A204.1 (cell line): ENCODE measurements at regions not wholly inside any gene's neighbourhood (a gene's known extent, or its start where the extent isn't known, plus 50 kb on each side); places are given as distances from the start of the nearest gene placed in this dataset.
"Not testable (repeated sequence)": the region's sequence is repeated elsewhere in the genome, so short reads cannot be mapped to it uniquely, and the experiment has no call there.

Experiments
- FAIRE-seq: peaks from 2 replicates; lab custom pipeline; 2012; peaks lifted over from hg19 to GRCh38; lab: Jason Lieb, UNC

DNA sequence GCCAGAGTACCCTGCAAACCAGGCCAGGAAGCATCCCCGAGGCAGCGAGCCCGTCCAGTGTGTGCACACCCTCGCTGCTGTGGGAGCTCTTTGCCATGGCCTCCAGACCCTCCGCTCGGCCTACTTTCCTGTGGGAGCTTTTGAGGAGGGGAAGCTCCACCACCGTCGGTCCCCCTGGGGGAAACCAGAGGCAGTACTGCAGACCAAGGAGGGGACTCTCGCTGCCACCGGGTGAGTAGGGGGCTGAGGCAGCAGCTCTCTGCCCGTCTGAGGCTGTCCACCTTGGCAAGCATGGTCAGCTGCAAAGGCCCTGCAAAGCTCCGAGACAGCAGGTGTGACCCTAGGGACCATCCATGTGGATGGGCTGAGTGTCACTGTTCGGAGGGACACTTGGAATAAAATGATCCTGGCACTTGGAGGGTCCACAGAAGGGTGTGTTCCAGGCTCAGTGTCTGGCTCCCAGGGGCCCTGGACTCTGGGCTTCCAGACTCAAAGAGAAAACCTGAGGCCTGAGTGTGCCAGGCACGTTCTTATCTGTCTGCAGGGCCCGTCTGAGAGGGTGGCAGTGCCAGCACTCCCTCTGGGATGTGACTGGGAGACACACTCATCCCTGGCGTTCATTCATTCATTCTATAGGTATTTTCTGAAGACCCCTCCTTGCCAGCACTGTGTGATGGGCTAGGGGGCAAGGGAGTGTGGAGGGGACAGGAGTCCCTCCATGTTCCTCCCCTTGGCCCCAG is 282.8 kb upstream of the HS6ST1 start:
- no peak for FAIRE-seq

- FAIRE-seq = no peak
These were observed 283.5 kb upstream of the HS6ST1 start for GRCh38 chr2:128602038-128602698.

DNA sequence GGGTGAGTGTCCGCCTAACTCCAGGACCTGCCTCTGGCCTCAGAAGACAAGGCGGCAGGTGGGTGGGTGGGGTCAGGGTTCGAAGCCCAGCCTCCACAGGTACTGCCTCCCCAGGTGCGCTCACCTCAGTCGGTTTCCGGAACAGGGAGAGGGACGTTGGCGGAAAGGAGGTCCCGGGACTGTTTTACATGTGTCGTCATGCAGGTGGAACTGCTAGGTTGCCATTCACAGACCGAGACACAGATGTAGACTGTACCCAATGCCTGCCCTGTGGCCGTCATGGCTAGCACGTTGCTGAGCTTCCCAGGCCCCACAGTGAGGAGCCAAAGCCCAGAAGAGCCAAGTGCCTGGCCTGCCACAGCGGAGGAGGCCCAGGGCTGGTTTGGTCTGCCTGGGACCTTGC is 284.0 kb upstream of the HS6ST1 start:
- FAIRE-seq = no peak

GRCh38 chr2:128603411-128603924 is 284.8 kb upstream of the HS6ST1 start:
- FAIRE-seq = no peak

GRCh38 chr2:128604045-128604444 is 285.4 kb upstream of the HS6ST1 start:
- FAIRE-seq = no peak

DNA sequence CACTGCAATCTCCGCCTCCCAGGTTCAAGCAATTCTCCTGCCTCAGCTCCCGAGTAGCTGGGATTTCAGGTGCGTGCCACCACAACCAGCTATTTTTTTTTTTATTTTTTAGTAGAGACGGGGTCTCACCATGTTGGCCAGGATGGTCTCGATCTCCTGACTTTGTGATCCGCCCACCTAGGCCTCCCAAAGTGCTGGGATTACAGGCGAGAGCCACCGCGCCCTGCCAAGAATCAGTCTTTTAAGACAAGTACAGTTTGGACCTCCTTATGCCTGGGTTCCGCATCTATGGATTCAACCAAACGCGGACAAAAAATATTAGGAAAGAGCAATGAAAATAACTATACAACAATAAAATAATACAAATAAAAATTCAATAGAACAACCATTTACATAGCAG is 285.9 kb upstream of the HS6ST1 start:
- not testable (repeated sequence) for FAIRE-seq

GRCh38 chr2:128605421-128605820 is 286.8 kb upstream of the HS6ST1 start:
- no peak for FAIRE-seq

GRCh38 chr2:128605931-128606330 is 287.3 kb upstream of the HS6ST1 start:
- no peak for FAIRE-seq

DNA sequence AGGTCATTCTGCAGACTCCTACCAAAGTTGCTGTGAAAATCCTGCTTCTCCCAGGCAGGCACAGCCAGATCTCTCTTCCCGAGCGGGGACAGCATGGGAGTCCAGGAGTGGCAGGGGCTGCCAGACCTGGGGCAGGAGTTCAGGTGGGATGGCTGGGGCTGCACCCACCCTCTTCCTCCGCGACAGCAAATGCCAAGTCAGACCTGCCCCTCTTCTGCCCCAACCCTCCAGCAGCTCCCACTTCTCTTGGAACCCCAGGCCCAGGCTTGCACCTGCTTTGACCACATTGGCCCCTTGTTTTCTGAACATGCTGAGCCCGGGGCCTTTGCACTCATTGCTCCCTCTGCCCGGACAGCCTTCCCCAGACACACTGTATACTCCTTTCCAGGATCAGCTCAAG is 288.2 kb upstream of the HS6ST1 start:
- FAIRE-seq = no peak

GRCh38 chr2:128607440-128607839 is 288.8 kb upstream of the HS6ST1 start:
- no peak for FAIRE-seq

DNA sequence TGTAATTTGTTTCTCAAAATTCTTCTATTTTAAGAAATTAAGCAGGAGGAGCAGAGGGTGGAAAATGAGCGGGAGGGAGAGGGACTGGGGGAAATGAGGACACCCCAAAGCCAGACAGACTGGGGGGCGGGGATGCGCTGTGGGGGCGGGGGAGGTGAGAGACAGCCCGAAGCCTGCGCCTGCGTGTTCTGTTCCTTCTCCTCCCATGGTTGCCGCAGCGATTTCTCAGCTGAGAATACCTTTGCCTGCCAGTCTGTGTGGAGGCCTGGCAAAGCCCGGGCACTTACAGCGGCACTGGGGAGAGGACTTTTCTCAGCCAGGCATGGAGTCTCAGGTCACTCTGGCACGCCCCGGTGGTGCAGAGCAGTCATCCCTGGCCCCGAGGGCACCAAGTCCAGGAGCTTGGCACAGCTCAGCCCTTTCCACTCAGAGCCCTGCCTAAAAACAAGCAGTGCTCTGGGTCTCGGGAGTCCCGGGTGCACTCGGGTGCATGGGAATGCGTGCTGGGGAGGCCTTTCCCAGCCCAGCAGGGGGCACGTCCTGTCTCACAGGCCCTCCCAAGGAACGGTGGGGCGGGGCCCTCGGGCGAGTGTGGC is 289.3 kb upstream of the HS6ST1 start:
- no peak for FAIRE-seq

GRCh38 chr2:128608921-128609880 is 290.5 kb upstream of the HS6ST1 start:
- FAIRE-seq = no peak

DNA sequence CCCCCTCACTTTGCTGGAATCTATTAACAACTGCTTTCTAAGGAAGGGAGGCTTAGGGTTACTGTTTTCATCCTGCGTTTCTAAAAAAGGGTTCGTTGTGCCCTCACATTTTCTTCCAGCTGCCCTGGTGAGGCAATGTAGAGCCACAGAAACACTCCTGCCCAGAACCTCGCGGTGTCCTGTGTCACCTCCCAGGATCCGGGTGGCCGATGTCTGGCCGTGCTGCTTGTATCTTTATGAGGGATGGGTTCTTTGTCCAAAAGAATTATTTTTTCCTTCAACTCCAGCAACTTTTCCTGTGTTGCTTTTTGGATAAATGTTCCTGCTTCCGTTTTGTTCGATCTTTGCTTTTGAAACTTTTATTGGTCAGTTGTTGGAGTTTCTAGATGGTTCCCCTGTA is 291.8 kb upstream of the HS6ST1 start:
- no peak for FAIRE-seq

DNA sequence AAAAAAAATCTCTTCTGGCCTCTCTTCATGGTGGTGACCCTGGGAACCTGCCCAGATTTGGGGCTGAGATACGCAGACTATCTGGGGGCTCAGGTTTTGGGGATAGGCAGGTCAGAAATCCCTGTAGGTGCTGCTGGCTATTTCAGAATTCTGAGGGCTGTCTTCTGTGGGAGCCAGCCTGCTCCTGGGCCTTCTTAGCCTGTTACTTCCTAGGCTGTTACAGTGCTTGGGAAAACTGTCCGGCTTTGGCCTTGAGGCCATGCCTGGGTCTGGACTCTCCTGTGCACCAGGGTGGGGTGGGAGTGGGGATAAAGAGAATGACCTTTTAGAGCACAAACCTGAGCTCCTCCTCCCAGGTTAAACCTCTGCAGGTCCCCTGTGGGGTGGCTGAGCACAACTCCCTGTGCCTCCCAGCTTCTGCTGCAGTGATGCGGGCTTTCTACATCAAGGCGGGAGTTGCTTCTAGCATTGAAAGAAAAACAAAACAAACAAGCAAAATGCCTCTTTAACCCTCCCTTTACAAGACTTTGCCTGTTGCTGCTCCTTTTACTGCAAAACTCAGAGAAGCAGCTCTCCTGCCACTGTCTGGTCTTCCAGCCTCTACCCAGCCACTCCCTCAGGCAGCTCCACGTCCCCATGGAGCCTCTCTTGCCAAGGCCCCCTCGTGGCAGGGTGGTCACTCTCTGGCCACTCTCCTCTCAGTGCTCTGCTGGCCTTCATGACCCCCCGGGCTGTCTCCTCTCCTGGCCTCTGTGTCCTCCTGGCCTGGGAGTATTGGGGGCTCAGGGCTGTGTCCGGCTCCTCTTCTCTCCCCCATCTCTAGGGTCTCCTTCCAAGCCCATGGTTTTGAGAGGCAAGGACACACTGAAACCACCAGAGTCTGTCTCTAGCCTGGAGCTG is 293.0 kb upstream of the HS6ST1 start:
- no peak for FAIRE-seq

- no peak for FAIRE-seq
These were observed 294.0 kb upstream of the HS6ST1 start for GRCh38 chr2:128612628-128613027.

- FAIRE-seq = no peak
These were observed 294.7 kb upstream of the HS6ST1 start for GRCh38 chr2:128613351-128613750.

GRCh38 chr2:128613876-128614275 is 295.2 kb upstream of the HS6ST1 start:
- no peak for FAIRE-seq

GRCh38 chr2:128614907-128615306 is 296.2 kb upstream of the HS6ST1 start:
- FAIRE-seq = not testable (repeated sequence)

DNA sequence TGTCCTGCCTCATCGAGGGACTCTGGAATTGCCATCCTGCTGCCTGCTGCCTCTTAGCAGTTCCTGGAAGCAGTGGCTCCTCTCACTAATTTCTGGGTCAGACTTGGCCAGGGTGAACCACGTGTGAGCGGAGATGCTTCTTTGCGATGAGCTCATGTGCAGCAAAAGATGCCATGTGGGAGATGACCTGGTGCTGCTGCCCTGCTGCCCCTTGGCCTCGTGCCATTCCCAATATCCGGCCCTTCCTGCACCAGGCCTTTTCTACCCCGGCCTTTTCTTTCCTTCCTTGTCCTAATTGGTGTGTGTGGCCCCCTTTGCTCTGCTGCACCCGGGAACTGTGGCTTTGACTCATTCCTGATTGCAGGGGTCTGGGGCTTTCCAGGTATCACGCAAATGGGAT is 296.9 kb upstream of the HS6ST1 start:
- no peak for FAIRE-seq

GRCh38 chr2:128617029-128617590 is 298.4 kb upstream of the HS6ST1 start:
- FAIRE-seq = no peak

DNA sequence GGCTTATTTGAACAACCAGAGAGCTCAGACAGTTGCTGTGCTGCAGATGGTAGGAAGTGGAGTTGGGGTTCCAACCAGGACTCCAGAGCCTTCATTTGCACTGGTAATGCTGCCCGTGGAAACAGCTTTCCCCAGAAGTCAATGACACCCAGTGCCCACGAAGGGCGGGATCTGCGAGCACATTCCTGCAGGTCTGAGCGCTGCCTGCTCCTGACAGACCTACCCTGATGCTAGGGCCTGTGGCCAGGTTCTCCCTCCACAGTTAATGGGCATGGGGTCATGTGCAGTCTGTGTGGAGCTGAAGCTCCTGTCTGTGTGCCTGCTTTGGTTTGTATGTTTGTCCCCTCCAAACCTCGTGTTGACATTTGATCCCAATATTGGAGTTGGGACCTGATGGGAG is 299.0 kb upstream of the HS6ST1 start:
- FAIRE-seq = no peak
